ENCODE measurements at regions not wholly inside any gene's neighbourhood (a gene's known extent, or its start where the extent isn't known, plus 50 kb on each side); places are given as distances from the start of the nearest gene placed in this dataset.
A peak's percentile ranks its signal among the peaks of the same experiment; 100 is the strongest.

- DNase-seq (ENCODE audit: low spot score): no peak
Measured at GRCh38 chr7:25847336-25848070, 304.5 kb upstream of the NFE2L3 start.

- DNase-seq (ENCODE audit: low spot score): no peak
Measured at GRCh38 chr7:25849500-25850184, 302.4 kb upstream of the NFE2L3 start.

GRCh38 chr7:25850216-25850615, 301.8 kb upstream of the NFE2L3 start:
- no peak for DNase-seq (ENCODE audit: low spot score)

GRCh38 chr7:25850735-25851134, 301.3 kb upstream of the NFE2L3 start:
- DNase-seq (ENCODE audit: low spot score): no peak

GRCh38 chr7:25851332-25852210, 300.4 kb upstream of the NFE2L3 start:
- peak; percentile 54 for DNase-seq (ENCODE audit: low spot score)

GRCh38 chr7:25852211-25852938, 299.6 kb upstream of the NFE2L3 start:
- no peak for DNase-seq (ENCODE audit: low spot score)

- no peak for DNase-seq (ENCODE audit: low spot score)
Measured at GRCh38 chr7:25852939-25853271, 299.1 kb upstream of the NFE2L3 start.

GRCh38 chr7:25853314-25853713, 298.7 kb upstream of the NFE2L3 start:
- DNase-seq (ENCODE audit: low spot score): no peak

- no peak for DNase-seq (ENCODE audit: low spot score)
Measured at GRCh38 chr7:25854059-25854458, 297.9 kb upstream of the NFE2L3 start.

GRCh38 chr7:25854608-25855497, 297.1 kb upstream of the NFE2L3 start:
- DNase-seq (ENCODE audit: low spot score): peak; percentile 19

- no peak for DNase-seq (ENCODE audit: low spot score)
Measured at GRCh38 chr7:25855854-25856782, 295.9 kb upstream of the NFE2L3 start.

- DNase-seq (ENCODE audit: low spot score): no peak
Measured at GRCh38 chr7:25857376-25858067, 294.5 kb upstream of the NFE2L3 start.

- DNase-seq (ENCODE audit: low spot score): no peak
Measured at GRCh38 chr7:25858200-25858524, 293.8 kb upstream of the NFE2L3 start.

- DNase-seq (ENCODE audit: low spot score): no peak
Measured at GRCh38 chr7:25858525-25859411, 293.2 kb upstream of the NFE2L3 start.

- DNase-seq (ENCODE audit: low spot score): no peak
Measured at GRCh38 chr7:25859412-25860274, 292.4 kb upstream of the NFE2L3 start.

- DNase-seq (ENCODE audit: low spot score): no peak
Measured at GRCh38 chr7:25860275-25861163, 291.5 kb upstream of the NFE2L3 start.

- DNase-seq (ENCODE audit: low spot score): no peak
Measured at GRCh38 chr7:25861164-25861496, 290.9 kb upstream of the NFE2L3 start.
